ENCODE measurements at regions not wholly inside any gene's neighbourhood (a gene's known extent, or its start where the extent isn't known, plus 50 kb on each side); places are given as distances from the start of the nearest gene placed in this dataset.

GRCh38 chr10:36187380-36188079 is 545.4 kb upstream of the FZD8 start:
- TF ChIP-seq CTCF (IDR thresholded peaks at IDR 0.05; ENCODE audit: low read depth, low read length, missing control alignments) = no peak
- in situ Hi-C loops (cut with HindIII; ENCODE audit: low sequenced_read_pairs) = no loop called here
- no peak for DNase-seq (ENCODE audit: low read depth)
- no peak overlapping the region for H3K4me3 ChIP-seq (ENCODE audit: low read depth, low read length)

GRCh38 chr10:36185097-36185496 is 543.0 kb upstream of the FZD8 start:
- in situ Hi-C loops (cut with HindIII; ENCODE audit: low sequenced_read_pairs) = no loop called here
- no peak for DNase-seq (ENCODE audit: low read depth)
- no peak for TF ChIP-seq CTCF (IDR thresholded peaks at IDR 0.05; ENCODE audit: low read depth, low read length, missing control alignments)
- no peak overlapping the region for H3K4me3 ChIP-seq (ENCODE audit: low read depth, low read length)

GRCh38 chr10:36183726-36184125 is 541.6 kb upstream of the FZD8 start:
- in situ Hi-C loops (cut with HindIII; ENCODE audit: low sequenced_read_pairs) = no loop called here
- no peak overlapping the region for H3K4me3 ChIP-seq (ENCODE audit: low read depth, low read length)
- no peak for TF ChIP-seq CTCF (IDR thresholded peaks at IDR 0.05; ENCODE audit: low read depth, low read length, missing control alignments)
- DNase-seq (ENCODE audit: low read depth) = no peak

- in situ Hi-C loops (cut with HindIII; ENCODE audit: low sequenced_read_pairs) = no loop called here
- TF ChIP-seq CTCF (IDR thresholded peaks at IDR 0.05; ENCODE audit: low read depth, low read length, missing control alignments) = no peak
- no peak for DNase-seq (ENCODE audit: low read depth)
- H3K4me3 ChIP-seq (ENCODE audit: low read depth, low read length) = no peak overlapping the region
Measured at GRCh38 chr10:36183056-36183455, 541.0 kb upstream of the FZD8 start.

GRCh38 chr10:36182606-36183005 is 540.5 kb upstream of the FZD8 start:
- no peak for DNase-seq (ENCODE audit: low read depth)
- no peak for TF ChIP-seq CTCF (IDR thresholded peaks at IDR 0.05; ENCODE audit: low read depth, low read length, missing control alignments)
- no peak overlapping the region for H3K4me3 ChIP-seq (ENCODE audit: low read depth, low read length)
- in situ Hi-C loops (cut with HindIII; ENCODE audit: low sequenced_read_pairs) = no loop called here

GRCh38 chr10:36182179-36182566 is 540.1 kb upstream of the FZD8 start:
- H3K4me3 ChIP-seq (ENCODE audit: low read depth, low read length) = no peak overlapping the region
- DNase-seq (ENCODE audit: low read depth) = no peak
- in situ Hi-C loops (cut with HindIII; ENCODE audit: low sequenced_read_pairs) = no loop called here
- TF ChIP-seq CTCF (IDR thresholded peaks at IDR 0.05; ENCODE audit: low read depth, low read length, missing control alignments) = no peak

All from astrocyte of the cerebellum (primary cell).